Pons (tissue), 1 donor: ENCODE measurements at regions not wholly inside any gene's neighbourhood (a gene's known extent, or its start where the extent isn't known, plus 50 kb on each side); places are given as distances from the start of the nearest gene placed in this dataset.
"Not testable (repeated sequence)": the region's sequence is repeated elsewhere in the genome, so short reads cannot be mapped to it uniquely, and the experiment has no call there.

Source experiments
- DNase-seq: peaks from one replicate; pipeline ENCODE4 v3.0.0-alpha.2; 2016; ENCODE audit warnings: low spot score

- DNase-seq = no peak
These were observed 1258.0 kb upstream of the CDH9 start for GRCh38 chr5:28296254-28297013.

- DNase-seq = not testable (repeated sequence)
These were observed 1248.6 kb upstream of the CDH9 start for GRCh38 chr5:28287021-28287420.

GRCh38 chr5:28286566-28286965, 1248.2 kb upstream of the CDH9 start:
- no peak for DNase-seq

GRCh38 chr5:28284788-28285187, 1246.4 kb upstream of the CDH9 start:
- no peak for DNase-seq

- no peak for DNase-seq
These were observed 1243.0 kb upstream of the CDH9 start for GRCh38 chr5:28281351-28281750.

- no peak for DNase-seq
These were observed 1237.5 kb upstream of the CDH9 start for GRCh38 chr5:28275931-28276330.

GRCh38 chr5:28269978-28270377, 1231.6 kb upstream of the CDH9 start:
- no peak for DNase-seq

GRCh38 chr5:28265877-28266276, 1227.5 kb upstream of the CDH9 start:
- DNase-seq = no peak

GRCh38 chr5:28254846-28255245, 1216.5 kb upstream of the CDH9 start:
- DNase-seq = no peak

GRCh38 chr5:28253431-28253830, 1215.0 kb upstream of the CDH9 start:
- no peak for DNase-seq

- no peak for DNase-seq
These were observed 1211.5 kb upstream of the CDH9 start for GRCh38 chr5:28249771-28250415.

GRCh38 chr5:28234356-28234968, 1196.1 kb upstream of the CDH9 start:
- DNase-seq = no peak

- DNase-seq = no peak
These were observed 1188.0 kb upstream of the CDH9 start for GRCh38 chr5:28226407-28226806.

GRCh38 chr5:28219539-28219938, 1181.2 kb upstream of the CDH9 start:
- DNase-seq = no peak

- no peak for DNase-seq
These were observed 1179.3 kb upstream of the CDH9 start for GRCh38 chr5:28217695-28218094.

GRCh38 chr5:28216939-28217360, 1178.6 kb upstream of the CDH9 start:
- DNase-seq = no peak

- DNase-seq = no peak
These were observed 1176.7 kb upstream of the CDH9 start for GRCh38 chr5:28215091-28215490.

- no peak for DNase-seq
These were observed 1175.9 kb upstream of the CDH9 start for GRCh38 chr5:28214292-28214691.

- DNase-seq = no peak
These were observed 1170.0 kb upstream of the CDH9 start for GRCh38 chr5:28208356-28208755.

- DNase-seq = no peak
These were observed 1151.6 kb upstream of the CDH9 start for GRCh38 chr5:28190011-28190410.

GRCh38 chr5:28174691-28175090, 1136.3 kb upstream of the CDH9 start:
- no peak for DNase-seq

GRCh38 chr5:28165096-28165495, 1126.7 kb upstream of the CDH9 start:
- peak; percentile 56 for DNase-seq

- no peak for DNase-seq
These were observed 1126.2 kb upstream of the CDH9 start for GRCh38 chr5:28164568-28164967.
